HFF-Myc (cell line): ENCODE measurements at regions not wholly inside any gene's neighbourhood (a gene's known extent, or its start where the extent isn't known, plus 50 kb on each side); places are given as distances from the start of the nearest gene placed in this dataset.

ENCODE experiments used
- DNase-seq: peaks from one replicate; pipeline ENCODE4 v3.0.0-alpha.2; 2011; ENCODE audit warnings: low read depth; ENCODE audit errors: extremely low read depth
- H3K4me3 ChIP-seq: replicated peaks from 2 replicates; pipeline ENCODE4 v1.5.1; 2011; ENCODE audit warnings: low read depth, mild to moderate bottlenecking, control low read depth, low read length
- CTCF ChIP-seq: IDR thresholded peaks from 2 replicates; pipeline ENCODE4 v1.5.1; 2012; ENCODE audit warnings: mild to moderate bottlenecking, low read depth, low read length, control low read depth; ENCODE audit errors: missing control alignments

- TF ChIP-seq CTCF: no peak
- H3K4me3 ChIP-seq: no peak overlapping the region
- no peak for DNase-seq
Observed at GRCh38 chr19:30154410-30154809, 212.4 kb downstream of the URI1 start.

- no peak overlapping the region for H3K4me3 ChIP-seq
- DNase-seq: no peak
- no peak for TF ChIP-seq CTCF
Observed at GRCh38 chr19:30155381-30156200, 213.6 kb downstream of the URI1 start.

- DNase-seq: no peak
- TF ChIP-seq CTCF: no peak
- no peak overlapping the region for H3K4me3 ChIP-seq
Observed at GRCh38 chr19:30156646-30157045, 214.6 kb downstream of the URI1 start.

GRCh38 chr19:30158067-30158892 lies 213.9 kb upstream of the ZNF536 start:
- TF ChIP-seq CTCF: no peak
- DNase-seq: no peak

GRCh38 chr19:30158893-30159245 lies 213.3 kb upstream of the ZNF536 start:
- no peak overlapping the region for H3K4me3 ChIP-seq
- TF ChIP-seq CTCF: no peak
- DNase-seq: no peak

More at GRCh38 chr19:30158067-30158892, 213.9 kb upstream of the ZNF536 start:
- H3K4me3 ChIP-seq: no peak overlapping the region

GRCh38 chr19:30159636-30160035 lies 212.5 kb upstream of the ZNF536 start:
- DNase-seq: no peak
- H3K4me3 ChIP-seq: no peak overlapping the region
- TF ChIP-seq CTCF: no peak
